GM12878 (cell line): ENCODE measurements at regions not wholly inside any gene's neighbourhood (a gene's known extent, or its start where the extent isn't known, plus 50 kb on each side); places are given as distances from the start of the nearest gene placed in this dataset.

Experiments
- BHLHE40 ChIP-seq, 2 experiments: fragments of 450-650 bp in 1 of 2; IDR thresholded peaks; 2 replicates each; pipeline ENCODE4 v1.6.1; 2011 to 2017; ENCODE audit warnings: low read depth in 2 of 2, borderline replicate concordance in 1 of 2, improper control_type of control experiment in 1 of 2, low read length in 1 of 2, mild to moderate bottlenecking in 1 of 2
- E2F4 ChIP-seq: IDR thresholded peaks from 2 replicates; pipeline ENCODE4 v1.6.1; 2012; ENCODE audit warnings: low read depth, low read length, improper control_type of control experiment
- EZH2 ChIP-seq: IDR thresholded peaks from 2 replicates; pipeline ENCODE4 v1.6.1; 2012; ENCODE audit warnings: low read depth, mild to moderate bottlenecking, control low read depth, inconsistent platforms, low read length, borderline replicate concordance; ENCODE audit not compliant: control insufficient read depth
- HDAC2 ChIP-seq: fragments of 200-600 bp; sonication (generic); IDR thresholded peaks from 2 replicates; pipeline ENCODE4 v1.6.1; 2017
- MYB ChIP-seq: fragments of 150-350 bp; IDR thresholded peaks from 2 replicates; pipeline ENCODE4 v1.6.1; 2014; ENCODE audit warnings: mild to moderate bottlenecking, low read depth, low read length, borderline replicate concordance
- POLR2AphosphoS5 ChIP-seq: IDR thresholded peaks from 2 replicates; pipeline ENCODE4 v1.6.1; 2011; ENCODE audit warnings: mild to moderate bottlenecking, low read length, inconsistent platforms
- TCF12 ChIP-seq: IDR thresholded peaks from 2 replicates; pipeline ENCODE4 v1.6.1; 2011; ENCODE audit warnings: low read depth, mild to moderate bottlenecking, low read length
- TF ChIP-seq, protein P1 (sequence below), 3 experiments: IDR thresholded peaks in 2 of 3; conservative IDR thresholded peaks in 1 of 3; 2 replicates each; pipeline ENCODE4 v1.5.1; 2011; ENCODE audit warnings: low read depth in 3 of 3, low read length in 3 of 3, mild to moderate bottlenecking in 3 of 3, control low read depth in 2 of 3, moderate library complexity in 2 of 3, inconsistent platforms in 1 of 3, mixed read lengths in 1 of 3; ENCODE audit not compliant: control insufficient read depth in 2 of 3, insufficient read depth in 1 of 3; ENCODE audit errors: extremely low read depth in 1 of 3
- TF ChIP-seq, protein P2 (sequence below): IDR thresholded peaks from 2 replicates; pipeline ENCODE4 v1.6.1; 2012; ENCODE audit warnings: mild to moderate bottlenecking, low read depth, low read length

DNA sequence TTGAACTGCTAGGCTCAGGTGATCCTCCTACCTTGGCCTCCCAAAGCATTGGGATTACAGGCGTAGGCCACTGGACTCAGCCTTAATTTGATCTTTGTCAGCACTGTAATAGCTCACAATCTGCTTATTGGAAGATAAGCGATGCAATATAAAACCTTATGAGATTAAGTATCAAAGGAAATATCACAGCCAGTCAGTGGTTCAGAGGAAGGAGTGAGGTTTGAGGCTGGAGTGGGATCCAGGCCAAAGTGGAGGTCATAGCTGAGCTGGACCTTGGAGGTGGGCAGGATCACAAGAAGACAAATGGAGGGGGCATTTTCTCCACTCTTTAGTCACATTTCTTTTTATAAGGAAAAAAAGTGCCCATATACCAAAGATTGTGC, 228.5 kb downstream of the RHOU start:
- TF ChIP-seq BHLHE40 (IDR thresholded peaks at IDR 0.05; ENCODE audit: borderline replicate concordance in 1 of 2, low read depth in 2 of 2, low read length in 1 of 2), result no peak
- TF ChIP-seq, protein P1, sequence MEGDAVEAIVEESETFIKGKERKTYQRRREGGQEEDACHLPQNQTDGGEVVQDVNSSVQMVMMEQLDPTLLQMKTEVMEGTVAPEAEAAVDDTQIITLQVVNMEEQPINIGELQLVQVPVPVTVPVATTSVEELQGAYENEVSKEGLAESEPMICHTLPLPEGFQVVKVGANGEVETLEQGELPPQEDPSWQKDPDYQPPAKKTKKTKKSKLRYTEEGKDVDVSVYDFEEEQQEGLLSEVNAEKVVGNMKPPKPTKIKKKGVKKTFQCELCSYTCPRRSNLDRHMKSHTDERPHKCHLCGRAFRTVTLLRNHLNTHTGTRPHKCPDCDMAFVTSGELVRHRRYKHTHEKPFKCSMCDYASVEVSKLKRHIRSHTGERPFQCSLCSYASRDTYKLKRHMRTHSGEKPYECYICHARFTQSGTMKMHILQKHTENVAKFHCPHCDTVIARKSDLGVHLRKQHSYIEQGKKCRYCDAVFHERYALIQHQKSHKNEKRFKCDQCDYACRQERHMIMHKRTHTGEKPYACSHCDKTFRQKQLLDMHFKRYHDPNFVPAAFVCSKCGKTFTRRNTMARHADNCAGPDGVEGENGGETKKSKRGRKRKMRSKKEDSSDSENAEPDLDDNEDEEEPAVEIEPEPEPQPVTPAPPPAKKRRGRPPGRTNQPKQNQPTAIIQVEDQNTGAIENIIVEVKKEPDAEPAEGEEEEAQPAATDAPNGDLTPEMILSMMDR (IDR thresholded peaks at IDR 0.05 in 2 of 3, conservative IDR thresholded peaks at IDR 0.05 in 1 of 3; ENCODE audit: control insufficient read depth in 2 of 3, extremely low read depth in 1 of 3, insufficient read depth in 1 of 3, low read depth in 3 of 3, low read length in 3 of 3), result no peak
- no peak for TF ChIP-seq TCF12
- TF ChIP-seq EZH2, result no peak
- no peak for TF ChIP-seq HDAC2
- TF ChIP-seq, protein P2, sequence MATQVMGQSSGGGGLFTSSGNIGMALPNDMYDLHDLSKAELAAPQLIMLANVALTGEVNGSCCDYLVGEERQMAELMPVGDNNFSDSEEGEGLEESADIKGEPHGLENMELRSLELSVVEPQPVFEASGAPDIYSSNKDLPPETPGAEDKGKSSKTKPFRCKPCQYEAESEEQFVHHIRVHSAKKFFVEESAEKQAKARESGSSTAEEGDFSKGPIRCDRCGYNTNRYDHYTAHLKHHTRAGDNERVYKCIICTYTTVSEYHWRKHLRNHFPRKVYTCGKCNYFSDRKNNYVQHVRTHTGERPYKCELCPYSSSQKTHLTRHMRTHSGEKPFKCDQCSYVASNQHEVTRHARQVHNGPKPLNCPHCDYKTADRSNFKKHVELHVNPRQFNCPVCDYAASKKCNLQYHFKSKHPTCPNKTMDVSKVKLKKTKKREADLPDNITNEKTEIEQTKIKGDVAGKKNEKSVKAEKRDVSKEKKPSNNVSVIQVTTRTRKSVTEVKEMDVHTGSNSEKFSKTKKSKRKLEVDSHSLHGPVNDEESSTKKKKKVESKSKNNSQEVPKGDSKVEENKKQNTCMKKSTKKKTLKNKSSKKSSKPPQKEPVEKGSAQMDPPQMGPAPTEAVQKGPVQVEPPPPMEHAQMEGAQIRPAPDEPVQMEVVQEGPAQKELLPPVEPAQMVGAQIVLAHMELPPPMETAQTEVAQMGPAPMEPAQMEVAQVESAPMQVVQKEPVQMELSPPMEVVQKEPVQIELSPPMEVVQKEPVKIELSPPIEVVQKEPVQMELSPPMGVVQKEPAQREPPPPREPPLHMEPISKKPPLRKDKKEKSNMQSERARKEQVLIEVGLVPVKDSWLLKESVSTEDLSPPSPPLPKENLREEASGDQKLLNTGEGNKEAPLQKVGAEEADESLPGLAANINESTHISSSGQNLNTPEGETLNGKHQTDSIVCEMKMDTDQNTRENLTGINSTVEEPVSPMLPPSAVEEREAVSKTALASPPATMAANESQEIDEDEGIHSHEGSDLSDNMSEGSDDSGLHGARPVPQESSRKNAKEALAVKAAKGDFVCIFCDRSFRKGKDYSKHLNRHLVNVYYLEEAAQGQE, result no peak
- TF ChIP-seq E2F4, result no peak
- TF ChIP-seq POLR2AphosphoS5, result no peak
- TF ChIP-seq MYB, result no peak
